ENCODE measurements at regions not wholly inside any gene's neighbourhood (a gene's known extent, or its start where the extent isn't known, plus 50 kb on each side); places are given as distances from the start of the nearest gene placed in this dataset.

- TF ChIP-seq REST (IDR thresholded peaks at IDR 0.05; ENCODE audit: low read depth, low read length) (no peak), MEF2B (IDR thresholded peaks at IDR 0.05; ENCODE audit: partially characterized antibody, poor library complexity, severe bottlenecking) (no peak), TCF3 (IDR thresholded peaks at IDR 0.05; ENCODE audit: borderline replicate concordance, insufficient read depth, low read depth, low read length) (no peak), CEBPB (IDR thresholded peaks at IDR 0.05; ENCODE audit: borderline replicate concordance in 1 of 2, low read depth in 2 of 2, low read length in 2 of 2) (no peak), ZNF24 (IDR thresholded peaks at IDR 0.05) (no peak), CHD4 (IDR thresholded peaks at IDR 0.05) (no peak), NR2C1 (IDR thresholded peaks at IDR 0.05) (no peak)
These were observed 477.0 kb downstream of the CDH10 start (continued) for GRCh38 chr5:24167806-24168205.

GRCh38 chr5:24170026-24170425 is 474.8 kb downstream of the CDH10 start:
- Histone ChIP-seq H3K4me3 (no peak overlapping the region), H3K4me1 (ENCODE audit: control insufficient read depth, insufficient read depth, low read length) (no peaks in the 10 kb centered on the region), H3K4me2 (ENCODE audit: control insufficient read depth, insufficient read depth) (no peak overlapping the region), H4K20me1 (ENCODE audit: control insufficient read depth, insufficient read depth) (no peaks in the 10 kb centered on the region), H3K79me2 (ENCODE audit: control insufficient read depth, insufficient read depth, low read length) (no peaks in the 10 kb centered on the region), H3K9me3 (replicated peaks; ENCODE audit: control insufficient read depth, insufficient read depth, low read length) (no peaks in the 10 kb centered on the region), H3K36me3 (ENCODE audit: control insufficient read depth in 2 of 2, insufficient read depth in 2 of 2, low read length in 1 of 2) (no peaks in the 10 kb centered on the region), H2AFZ (ENCODE audit: control insufficient read depth, low read depth, low read length) (no peak overlapping the region), H3K27me3 (replicated peaks in 1 of 2; ENCODE audit: control insufficient read depth in 2 of 2, insufficient read depth in 2 of 2, low read length in 1 of 2) (no peaks in the 10 kb centered on the region), H3K9ac (ENCODE audit: control insufficient read depth, insufficient read depth, low read length) (no peak overlapping the region), H3K27ac (ENCODE audit: control insufficient read depth, insufficient read depth) (no peak overlapping the region)
- in situ Hi-C loops (cut with MboI) = no loop called here
- intact Hi-C loops (cut with micrococcal nuclease; ENCODE audit: unreplicated experiment) = no loop called here
- RAD21 ChIA-PET (ENCODE audit: unreplicated experiment) = no interaction called here
- SMC1A ChIA-PET (ENCODE audit: uncharacterized antibody, unreplicated experiment) = no interaction called here
- CTCF ChIA-PET = no interaction called here
- FAIRE-seq (no peak), ATAC-seq (no peak), DNase-seq (ENCODE audit: low read depth, low spot score) (no peak)
- no TSS peak for BruUV-seq (replicated peaks)
- POLR2A ChIA-PET = no interaction called here
- 21% methylated on average over 8 of the region's 16 CpGs for WGBS (ENCODE audit: insufficient coverage, insufficient replicate concordance, low lambda C conversion rate, missing lambda C conversion rate)
- TF ChIP-seq ATF3 (IDR thresholded peaks at IDR 0.05; ENCODE audit: borderline replicate concordance, extremely low read depth, low read depth, low read length) (no peak), KLF5 (IDR thresholded peaks at IDR 0.05; ENCODE audit: partially characterized antibody) (no peak), ZBTB4 (CRISPR knock-in tag; IDR thresholded peaks at IDR 0.05) (no peak), BCL3 (IDR thresholded peaks at IDR 0.05; ENCODE audit: borderline replicate concordance, insufficient read depth, low read depth, low read length, poor library complexity, severe bottlenecking) (no peak), FOS (IDR thresholded peaks at IDR 0.05; ENCODE audit: borderline replicate concordance, extremely low read depth, insufficient read length) (no peak), ZZZ3 (IDR thresholded peaks at IDR 0.05; ENCODE audit: control insufficient read depth, insufficient read length, low read depth) (no peak)

Measured in GM12878 (cell line).